NCI-H2171 treated with DMSO at 0.1 percent for 48 hours (cell line): ENCODE measurements at regions not wholly inside any gene's neighbourhood (a gene's known extent, or its start where the extent isn't known, plus 50 kb on each side); places are given as distances from the start of the nearest gene placed in this dataset.

Source experiments
- DNase-seq: peaks from one replicate; lab custom pipeline; 2025; lab: John Stamatoyannopoulos, UW

DNA sequence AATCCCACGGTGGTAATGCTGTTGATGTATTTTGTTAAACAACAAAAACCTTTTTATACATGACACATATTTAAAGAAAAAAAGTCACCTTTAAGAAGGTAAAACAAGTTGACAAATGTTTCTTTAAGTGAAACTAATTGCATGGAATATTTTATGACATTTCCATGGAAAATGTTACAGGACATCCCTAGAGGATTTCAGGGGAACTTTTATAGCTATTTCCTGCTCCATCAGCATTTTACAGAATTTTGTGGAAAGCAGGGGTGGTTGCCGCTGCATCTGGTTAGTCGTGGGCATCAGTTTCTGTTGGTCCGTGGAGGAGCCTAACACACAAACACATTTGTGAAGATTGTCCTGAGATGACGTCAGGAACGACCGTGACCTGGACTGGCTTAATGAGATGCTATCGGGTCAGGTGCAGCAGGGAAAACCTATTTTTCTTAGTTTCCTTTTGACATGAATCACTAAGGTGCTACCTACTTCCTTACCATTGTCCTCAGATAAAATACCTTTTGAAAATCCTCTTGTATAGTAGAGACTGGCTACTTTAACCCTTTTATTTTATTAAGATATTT is 305.1 kb downstream of the MAP2K6 start:
- no peak for DNase-seq

DNA sequence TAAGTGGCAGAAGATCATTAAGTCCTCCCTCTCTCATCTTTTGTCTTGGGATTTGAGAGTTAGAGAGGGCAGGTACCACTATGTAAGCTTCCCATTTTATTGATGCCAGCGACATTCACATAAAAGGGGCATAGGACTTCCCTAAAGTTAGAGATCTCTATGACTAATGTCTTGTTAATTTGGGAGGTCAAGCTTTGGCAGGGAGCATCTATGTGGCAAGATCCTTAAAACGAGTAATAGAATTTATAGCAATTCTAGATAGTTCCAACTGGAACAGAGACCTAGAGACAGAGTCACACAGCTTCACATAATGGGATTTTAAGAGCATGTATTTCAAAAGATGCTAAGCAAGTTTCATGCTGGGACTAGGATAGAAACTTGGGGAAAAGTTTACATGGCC is 308.0 kb downstream of the MAP2K6 start:
- no peak for DNase-seq

DNA sequence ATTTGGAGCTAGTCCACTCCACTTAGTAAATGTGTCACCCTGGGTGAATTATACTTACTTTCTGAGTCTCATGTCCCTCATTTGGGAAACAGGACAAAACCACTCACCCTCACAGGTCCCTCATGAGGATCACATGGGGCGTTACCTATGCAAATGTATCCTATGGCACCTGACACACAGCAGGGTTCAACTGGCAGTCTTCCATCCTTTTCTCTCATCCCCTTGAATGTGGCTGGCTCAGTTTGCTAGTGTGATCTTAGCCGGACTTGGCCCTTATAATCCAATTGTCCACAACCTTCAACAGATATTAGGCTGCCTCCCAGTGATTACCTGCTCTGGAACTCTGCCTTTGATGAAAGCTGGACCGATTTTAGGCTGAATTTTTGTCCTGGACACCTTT is 308.8 kb downstream of the MAP2K6 start:
- no peak for DNase-seq

DNA sequence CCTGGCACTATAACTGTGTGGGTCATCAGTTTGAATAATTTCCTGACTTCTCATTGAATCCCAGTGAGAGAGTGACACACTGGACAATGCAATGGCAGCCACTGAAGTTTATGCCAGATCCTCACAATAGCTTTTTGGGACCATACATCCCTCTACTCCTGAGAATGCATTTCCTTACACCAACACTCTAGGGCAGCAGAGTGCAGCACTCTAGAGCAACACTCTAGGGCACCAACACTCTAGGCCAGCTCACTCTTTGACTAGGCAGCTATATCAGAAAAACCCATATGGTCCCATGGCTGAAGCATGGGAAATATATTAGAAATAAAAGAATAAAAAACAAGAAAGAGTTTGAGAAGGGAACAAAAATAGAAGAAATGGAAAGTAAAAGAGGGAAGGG is 309.2 kb downstream of the MAP2K6 start:
- no peak for DNase-seq

DNA sequence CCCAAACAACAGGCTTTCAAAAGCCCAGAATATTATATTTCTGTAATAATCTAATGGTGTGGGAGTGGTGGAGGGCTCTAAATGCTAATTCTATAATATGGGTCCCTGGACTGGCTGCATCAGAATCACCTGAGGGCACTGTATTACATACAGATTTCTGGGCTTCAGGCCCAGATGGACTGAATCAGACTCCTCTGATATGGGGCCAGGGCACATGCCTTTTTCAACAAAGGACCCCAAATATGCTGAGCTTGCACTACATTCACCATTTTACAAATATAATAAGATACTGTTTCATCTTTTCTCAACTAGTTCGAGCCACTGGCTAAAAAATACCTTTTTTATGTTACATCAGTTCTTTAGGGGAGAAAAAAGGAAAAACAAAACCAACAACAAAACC is 309.7 kb downstream of the MAP2K6 start:
- DNase-seq = no peak

DNA sequence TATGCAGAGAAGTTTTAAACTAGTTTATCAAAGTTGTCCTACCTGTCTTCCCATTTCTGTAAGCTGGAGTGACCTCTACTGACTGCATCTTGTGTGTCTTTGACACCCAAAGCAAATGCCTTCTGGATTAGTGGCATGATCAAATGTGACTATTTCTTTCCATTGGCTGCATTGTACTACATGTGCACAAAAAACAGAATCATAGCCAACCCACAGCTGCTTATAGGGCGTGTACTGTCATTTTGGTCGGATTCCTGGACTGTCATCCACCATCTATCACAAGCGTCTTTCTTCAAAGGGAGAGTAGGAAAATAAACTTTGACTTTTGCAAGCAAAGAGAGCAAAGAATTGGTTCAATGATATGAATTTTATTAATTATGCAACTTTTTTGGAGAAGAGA is 310.6 kb downstream of the MAP2K6 start:
- no peak for DNase-seq

DNA sequence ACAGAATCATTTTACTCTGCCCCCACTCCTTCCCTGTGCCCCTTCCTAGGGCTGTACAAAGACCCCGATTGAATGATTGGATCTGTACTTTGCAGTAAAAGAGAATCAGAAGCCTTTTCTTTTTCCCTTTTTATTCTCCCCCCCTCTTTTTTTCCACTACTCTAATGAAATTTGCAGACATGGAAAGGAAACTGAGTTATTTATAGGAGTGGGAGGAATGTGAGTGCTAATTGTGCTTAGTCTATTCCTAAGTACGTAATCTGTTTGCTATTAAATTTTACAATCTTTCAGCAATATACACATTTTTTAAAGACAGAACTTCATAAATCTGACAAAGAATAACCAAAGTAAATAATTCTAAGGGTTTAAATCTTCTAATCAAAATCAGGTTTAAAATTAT is 314.3 kb downstream of the MAP2K6 start:
- DNase-seq = no peak

DNA sequence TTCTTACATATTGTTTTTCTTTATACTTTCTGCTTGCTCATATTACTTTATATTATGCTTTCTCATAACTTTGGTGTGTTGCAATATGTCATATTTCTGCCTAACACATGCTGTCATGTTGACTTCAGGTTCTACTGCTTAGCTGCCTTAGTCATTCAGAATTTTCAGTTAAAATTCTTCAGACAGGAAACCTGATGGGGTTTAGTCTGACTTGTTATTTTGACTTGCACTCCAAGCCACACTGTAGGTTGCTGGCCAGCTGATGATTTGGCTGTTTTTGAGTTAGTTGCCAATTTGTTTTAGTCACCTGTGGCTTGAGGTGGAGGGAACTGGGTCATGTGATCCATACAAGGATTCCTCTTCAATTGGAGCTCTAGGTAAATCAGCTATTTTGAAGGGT is 315.4 kb downstream of the MAP2K6 start:
- DNase-seq = no peak

DNA sequence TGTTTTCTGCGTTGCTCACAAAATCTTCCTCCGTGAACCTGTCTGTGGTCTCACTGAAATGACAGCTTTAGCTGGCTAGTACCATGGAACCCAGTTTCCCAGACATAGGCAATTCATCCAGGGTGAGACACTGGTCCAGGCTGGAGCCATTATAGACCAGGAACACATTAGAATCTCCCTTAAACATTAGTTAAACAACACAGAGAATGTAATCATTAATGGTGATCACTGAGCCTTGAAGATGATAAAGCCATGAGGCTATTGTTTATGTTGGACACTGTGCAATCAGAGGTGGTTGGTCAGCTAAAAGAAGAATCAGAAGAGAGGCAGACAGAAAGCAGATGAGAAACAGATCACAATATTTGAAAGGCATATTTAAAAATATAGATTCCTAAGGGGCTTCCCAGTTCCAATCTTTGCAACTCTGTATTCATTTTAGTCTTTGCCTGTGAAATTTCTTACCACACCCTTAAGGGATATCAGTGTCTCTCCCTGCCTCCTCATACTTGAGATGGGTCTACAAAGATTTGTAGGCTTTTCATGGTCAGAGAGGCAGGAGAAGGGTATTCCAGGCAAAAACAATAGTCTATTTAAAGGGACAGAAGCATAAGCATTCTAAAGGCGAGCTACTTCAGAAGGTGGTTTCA is 317.9 kb downstream of the MAP2K6 start:
- no peak for DNase-seq

DNA sequence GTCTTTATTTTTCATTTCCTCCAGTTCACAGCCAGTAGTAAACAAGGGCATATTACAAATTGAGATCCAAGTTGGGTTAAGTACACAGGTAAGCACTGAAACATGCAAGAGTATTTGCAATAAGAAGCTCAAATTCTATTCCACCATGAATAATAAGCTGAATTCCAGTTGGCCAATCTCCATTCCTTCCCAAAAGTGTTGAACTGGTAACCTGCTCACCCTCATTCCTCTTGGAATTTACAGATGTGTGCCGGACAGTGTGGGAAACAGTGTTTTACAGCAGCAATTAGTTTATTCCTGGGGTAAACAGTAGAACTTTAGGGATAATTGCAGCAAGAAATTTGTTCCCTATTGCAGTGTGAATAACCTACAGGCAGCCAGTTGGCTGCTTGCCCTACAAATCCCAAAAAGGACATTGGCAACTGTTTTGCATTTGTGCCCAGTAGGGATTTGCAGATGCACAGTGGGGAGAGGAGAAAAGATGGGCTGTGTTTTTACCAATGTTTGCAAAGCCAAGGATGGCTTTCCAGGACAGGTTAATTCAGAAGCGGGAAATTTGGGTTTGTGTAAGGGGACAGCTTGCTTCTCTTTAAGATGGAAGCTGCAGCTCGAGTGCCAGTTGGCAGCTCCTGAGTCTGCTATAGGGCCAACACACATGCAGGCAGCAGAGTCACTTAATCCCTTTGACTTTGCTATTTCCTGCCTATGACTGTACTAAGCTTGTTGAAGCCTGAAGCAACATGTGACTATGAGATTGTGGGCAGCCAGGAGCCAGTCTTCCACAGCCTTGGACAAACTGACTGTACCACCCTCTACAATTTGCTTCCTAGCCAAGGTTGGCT is 318.9 kb downstream of the MAP2K6 start:
- peak; percentile 48 for DNase-seq

DNA sequence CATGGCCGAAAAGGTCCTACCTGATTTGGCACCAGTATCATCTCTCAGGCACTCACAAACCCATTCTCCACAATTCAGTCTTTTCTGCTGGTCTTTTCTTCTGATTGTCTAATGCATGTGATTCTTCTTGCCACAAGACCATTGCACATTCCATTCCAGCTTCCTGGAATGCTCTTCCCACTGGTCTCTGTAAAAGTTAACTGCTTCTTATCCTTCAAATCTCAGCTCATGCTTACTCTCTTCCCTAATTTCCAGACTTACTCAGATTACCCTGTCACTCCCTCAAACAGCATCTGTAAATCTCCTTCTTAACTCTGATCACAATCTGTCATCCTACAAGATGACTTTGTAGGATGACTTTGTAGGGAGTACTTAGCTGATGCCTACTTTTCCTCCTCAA is 320.2 kb downstream of the MAP2K6 start:
- no peak for DNase-seq

DNA sequence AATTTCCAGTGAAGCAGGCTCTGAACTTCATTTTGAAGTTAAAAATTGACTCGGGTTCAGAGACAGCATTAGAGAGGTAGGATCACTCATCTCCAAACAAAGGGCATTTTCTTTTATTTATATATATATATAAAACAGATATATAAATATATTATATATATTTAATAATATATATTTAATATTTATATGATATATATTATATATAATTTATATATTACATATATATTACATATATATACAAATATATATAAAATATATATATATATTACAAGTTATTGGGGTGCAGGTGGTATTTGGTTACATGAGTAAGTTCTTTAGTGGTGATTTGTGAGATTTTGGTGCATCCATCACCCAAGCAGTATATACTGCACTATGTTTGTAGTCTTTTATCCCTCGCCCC is 320.8 kb downstream of the MAP2K6 start:
- no peak for DNase-seq

DNA sequence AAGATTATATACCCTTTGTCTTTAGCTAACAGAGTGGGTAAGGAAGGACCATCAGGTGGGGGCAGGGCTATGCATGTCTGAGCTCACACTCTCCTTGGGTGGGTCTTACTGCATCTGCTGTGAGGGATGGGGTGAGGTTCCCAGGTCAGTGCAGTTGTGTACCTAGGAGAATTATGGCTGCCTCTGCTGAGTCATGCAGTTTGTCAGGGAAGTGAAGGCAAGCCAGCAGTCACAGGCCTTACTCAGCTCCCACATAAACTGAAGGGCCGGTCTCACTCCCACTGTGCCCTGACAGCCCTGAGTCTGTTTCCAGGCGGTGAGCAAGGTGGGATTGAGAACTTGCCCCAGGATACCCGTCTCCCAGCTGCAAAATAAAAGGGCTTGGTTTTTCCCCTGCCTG is 328.6 kb downstream of the MAP2K6 start:
- no peak for DNase-seq

DNA sequence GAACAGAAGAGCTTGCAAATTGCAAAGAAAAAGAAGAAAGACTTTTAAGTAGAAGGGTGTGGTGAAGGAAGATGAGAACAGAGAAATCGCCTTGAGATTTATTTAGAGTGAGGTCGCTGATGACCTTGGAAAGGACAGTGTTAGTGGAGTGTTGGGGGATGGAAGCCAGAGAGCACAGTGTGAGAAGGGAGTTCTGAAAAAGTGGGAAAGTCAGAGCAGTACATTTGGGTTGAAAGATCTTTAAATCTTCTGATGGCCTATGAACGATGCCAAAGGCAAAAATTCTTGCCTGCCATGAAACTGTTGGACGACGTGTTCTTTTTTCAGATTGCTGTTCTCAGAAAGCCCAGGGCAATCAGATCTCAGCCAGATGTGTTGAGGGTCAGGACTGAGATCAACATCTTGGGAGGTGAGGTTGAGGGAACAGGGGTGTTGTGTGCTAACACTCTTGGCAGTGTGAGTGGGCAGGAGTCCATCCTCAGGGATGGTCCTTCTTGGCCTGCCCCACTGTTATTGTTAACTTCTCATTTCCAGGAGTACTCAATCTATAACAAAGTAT is 330.1 kb downstream of the MAP2K6 start:
- no peak for DNase-seq

DNA sequence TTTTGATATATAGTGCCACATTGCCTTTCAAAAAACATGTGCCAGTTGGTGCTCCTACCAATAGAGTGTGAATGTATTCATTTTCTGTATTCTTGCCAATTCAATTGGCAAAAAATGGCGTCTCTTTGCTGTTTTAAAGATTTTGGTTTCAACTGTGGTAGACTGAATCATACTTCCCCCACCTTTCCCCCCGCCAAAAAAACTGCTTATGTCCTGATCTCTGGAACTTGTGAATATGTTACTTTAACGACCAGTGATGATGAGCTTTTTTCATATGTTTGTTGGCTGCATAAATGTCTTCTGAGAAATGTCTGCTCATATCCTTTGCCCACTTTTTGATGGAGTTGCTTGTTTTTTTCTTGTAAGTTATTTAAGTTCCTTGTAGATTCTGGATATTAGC is 325.1 kb upstream of the KCNJ16 start:
- DNase-seq = no peak

DNA sequence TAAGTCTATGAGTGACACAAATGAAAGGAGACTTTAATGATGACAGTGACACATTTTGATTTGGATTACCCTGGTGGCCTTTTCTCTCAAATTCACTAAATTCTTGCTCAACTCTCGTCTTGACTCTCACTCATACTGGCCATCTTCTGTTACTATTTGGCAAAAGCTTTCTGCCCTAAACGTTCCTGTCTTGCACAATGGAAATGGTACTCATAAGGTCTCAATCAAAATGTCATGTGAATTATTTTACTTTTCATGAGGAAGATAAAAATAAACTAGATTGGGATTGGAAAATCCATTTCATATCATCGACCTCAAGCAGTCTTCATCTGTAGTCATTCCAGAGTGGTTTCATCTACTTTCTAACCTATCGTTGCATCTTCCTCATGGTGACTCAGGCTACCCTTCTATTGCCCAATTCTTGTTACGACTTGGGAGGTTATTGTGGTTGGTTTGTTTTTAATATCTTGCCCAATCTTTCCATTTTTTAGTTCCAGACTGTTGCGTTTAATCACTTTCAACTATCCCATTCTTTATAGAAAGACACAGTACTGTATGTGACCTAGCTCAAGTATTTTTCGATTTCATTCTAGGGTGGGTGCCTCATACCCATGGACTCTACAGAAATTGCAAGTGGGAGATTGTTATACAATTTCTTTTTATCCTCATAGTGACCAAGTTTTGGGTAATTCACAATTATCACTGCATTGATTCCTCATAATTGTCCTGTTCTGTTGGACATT is 317.2 kb upstream of the KCNJ16 start:
- DNase-seq = no peak

DNA sequence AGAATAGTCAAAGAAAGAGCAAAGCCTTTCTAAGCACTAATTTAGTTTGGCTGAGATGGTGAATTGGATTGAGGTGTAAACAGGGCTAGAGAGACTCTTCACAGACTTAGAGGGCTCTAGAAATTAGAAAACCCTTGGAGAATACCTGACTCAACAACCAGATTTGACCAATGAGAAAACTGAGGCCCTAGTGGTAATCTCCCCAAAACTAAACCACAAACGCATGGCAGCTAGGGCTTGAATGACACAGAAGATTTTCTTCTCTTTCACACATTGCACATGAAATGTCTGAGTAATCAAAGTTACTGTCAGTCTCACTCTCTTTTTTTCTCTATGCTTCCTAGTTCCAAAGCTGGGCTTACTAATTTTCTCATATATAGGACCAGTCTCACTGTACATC is 314.5 kb upstream of the KCNJ16 start:
- DNase-seq = no peak

DNA sequence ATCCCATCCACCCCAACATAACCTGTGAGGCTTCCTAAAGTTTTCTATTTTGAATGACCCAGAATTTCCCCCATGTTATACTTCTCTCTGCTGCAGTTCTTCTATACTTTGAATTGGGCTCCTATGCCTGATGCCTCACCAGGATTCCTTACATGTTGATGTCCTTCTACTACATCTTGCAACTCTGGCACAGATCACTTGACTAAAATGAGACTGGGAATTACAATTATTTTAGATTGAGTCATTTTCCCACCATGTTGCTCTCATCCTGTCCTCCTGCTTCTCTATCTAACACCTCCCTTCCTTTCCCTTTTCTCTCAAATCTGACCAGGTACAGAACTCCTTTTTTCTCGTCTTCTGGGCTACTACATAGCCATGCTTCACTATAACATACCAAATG is 314.0 kb upstream of the KCNJ16 start:
- no peak for DNase-seq

DNA sequence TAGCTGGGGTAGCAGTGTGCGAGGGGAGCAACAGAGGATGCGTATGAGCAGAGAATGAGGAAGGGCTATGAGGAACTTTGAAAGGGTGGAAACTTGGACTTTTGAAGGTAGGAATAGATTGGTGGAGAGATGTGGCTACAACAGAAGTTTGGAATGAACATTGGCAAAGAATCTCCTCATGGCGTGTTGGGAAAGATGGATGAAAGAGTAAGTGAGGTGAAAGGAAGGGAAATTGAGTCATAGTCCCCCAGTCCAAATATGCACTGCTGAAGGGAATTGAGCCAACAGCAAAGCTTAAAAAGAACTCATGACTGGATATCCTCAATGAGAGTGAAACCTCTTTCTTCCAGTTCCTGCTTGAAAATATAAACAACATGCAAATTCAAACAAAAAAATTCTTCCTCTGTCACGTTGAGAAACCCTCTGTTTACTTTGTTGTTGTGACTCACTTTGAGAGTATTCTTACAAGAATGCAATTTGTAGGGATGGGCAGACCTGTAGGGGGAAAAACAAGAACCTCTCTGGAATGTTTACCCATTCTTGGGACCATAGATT is 313.2 kb upstream of the KCNJ16 start:
- DNase-seq = no peak

DNA sequence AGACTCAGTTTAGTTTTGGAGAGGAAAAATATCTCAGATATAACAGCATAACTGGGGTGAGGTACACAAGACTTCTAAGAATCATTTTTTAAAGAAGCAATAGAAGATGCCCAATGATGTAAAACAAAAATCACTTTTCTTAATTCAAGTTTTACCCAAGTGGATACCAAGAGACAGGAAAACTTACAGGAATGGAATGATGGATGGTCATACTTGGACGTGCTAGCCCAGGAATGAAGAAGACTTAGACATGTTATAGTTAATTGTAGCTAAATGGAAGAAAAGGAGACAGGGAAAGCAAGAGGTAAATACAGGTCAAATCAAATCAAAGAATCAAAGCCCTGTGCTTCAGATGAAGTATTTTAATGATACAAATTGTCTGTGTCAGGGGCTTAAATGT is 312.7 kb upstream of the KCNJ16 start:
- DNase-seq = no peak

DNA sequence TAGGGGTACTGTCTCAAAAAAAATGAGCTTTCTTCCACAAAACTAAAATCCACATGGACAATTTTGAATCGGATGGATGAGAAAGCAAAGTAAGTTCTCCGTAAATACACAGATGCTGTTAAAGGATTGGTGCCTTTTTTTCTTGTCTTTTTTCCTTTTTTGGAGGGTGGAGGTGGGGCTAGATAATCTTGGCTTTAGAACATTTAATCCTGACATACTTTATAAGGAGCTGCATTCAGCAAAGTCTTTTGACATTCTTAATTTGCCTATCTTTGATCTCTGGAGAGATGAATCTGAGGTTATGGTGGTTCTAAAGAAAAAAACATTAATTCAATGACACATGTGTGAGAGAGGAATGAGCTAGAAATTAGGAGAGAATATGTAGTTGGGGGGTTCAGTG is 312.3 kb upstream of the KCNJ16 start:
- no peak for DNase-seq

DNA sequence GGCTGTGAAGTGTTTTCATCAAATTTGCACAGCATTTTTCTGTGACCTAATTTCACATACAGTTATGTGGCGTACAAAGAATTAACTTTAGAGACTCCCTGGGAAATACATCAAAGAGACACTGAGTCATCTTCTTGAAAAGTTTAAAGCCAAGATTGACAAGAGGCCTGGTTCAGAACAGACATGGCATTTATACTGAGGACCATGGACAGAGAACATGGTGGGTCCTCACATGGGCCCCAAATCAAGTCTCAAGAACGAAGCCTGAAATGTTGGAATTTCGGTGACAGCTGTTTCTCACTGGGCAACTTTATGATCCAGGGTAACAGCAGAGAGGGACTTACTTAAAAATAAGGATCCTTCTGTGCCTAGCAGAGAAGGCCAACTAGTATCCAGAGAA is 311.5 kb upstream of the KCNJ16 start:
- DNase-seq = no peak
